Transverse colon (tissue), 4 donors: ENCODE measurements at regions not wholly inside any gene's neighbourhood (a gene's known extent, or its start where the extent isn't known, plus 50 kb on each side); places are given as distances from the start of the nearest gene placed in this dataset.

Experiments
- DNase-seq: peaks from one replicate; pipeline ENCODE4 v3.0.0-alpha.2; 2019
- H3K27ac ChIP-seq, 4 donors: fragments of 200-600 bp; sonication (generic); 2 replicates each; pipeline ENCODE4 v1.5.1; 2016 to 2018; ENCODE audit warnings: inconsistent platforms in 4 of 4
- H3K27me3 ChIP-seq: fragments of 200-600 bp; sonication (generic); 2 replicates; pipeline ENCODE4 v1.5.1; 2017; ENCODE audit warnings: inconsistent platforms
- H3K36me3 ChIP-seq, 4 donors: fragments of 200-600 bp; sonication (generic); 2 replicates each; pipeline ENCODE4 v1.5.1; 2017 to 2019; ENCODE audit warnings: inconsistent platforms in 4 of 4
- H3K4me1 ChIP-seq, 4 donors: fragments of 200-600 bp; sonication (generic); 2 replicates each; pipeline ENCODE4 v1.5.1; 2017 to 2020; ENCODE audit warnings: inconsistent platforms in 4 of 4
- H3K4me3 ChIP-seq, 4 donors: fragments of 200-600 bp; sonication (generic); 1 replicate in 1 of 4; 2 replicates in 3 of 4; pipeline versions ENCODE4 v1.5.1 to v1.6.1; 2017 to 2019; ENCODE audit warnings: inconsistent platforms in 4 of 4
- H3K9me3 ChIP-seq, 2 donors: fragments of 200-600 bp; sonication (generic); 2 replicates each; pipeline ENCODE4 v1.5.1; 2017 to 2019; ENCODE audit warnings: inconsistent platforms in 2 of 2
- EP300 ChIP-seq: sonication (generic); formaldehyde crosslinking; IDR thresholded peaks from one replicate; pipeline ENCODE4 v1.6.1; 2017; ENCODE audit warnings: antibody characterized with exemption, low read depth
- POLR2A ChIP-seq: fragments of 450-650 bp; IDR thresholded peaks from one replicate; pipeline ENCODE4 v1.6.1; 2016; ENCODE audit warnings: antibody characterized with exemption, mild to moderate bottlenecking, moderate library complexity
- POLR2AphosphoS5 ChIP-seq, 3 donors: sonication (generic); formaldehyde crosslinking; IDR thresholded peaks; one replicate each; pipeline ENCODE4 v1.6.1; 2016; ENCODE audit warnings: antibody characterized with exemption in 3 of 3
- WGBS, 2 donors: methylation state at CpG; one replicate each; pipeline ENCODE4 v1.1.5; 2018; ENCODE audit warnings: low coverage in 1 of 2; 5-methylcytosine and 5-hydroxymethylcytosine counted together
- in situ Hi-C, 4 donors: fragments of 200-750 bp; cut with MboI; loops; one replicate each; pipeline versions ENCODE4 v1.15.0 to v1.15.1; 2017; ENCODE audit warnings: low sequenced_read_pairs in 3 of 4, low pct_ligation_motif_present in 1 of 4, low pct_unique_long_range_greater_than_20kb in 1 of 4
- intact Hi-C: fragments of 100-400 bp; cut with DNase I; formaldehyde crosslinking; loops from one replicate; pipeline ENCODE4 v1.15.1; 2023; ENCODE audit warnings: low total_unique reads
- TF ChIP-seq, protein P1 (sequence below), 5 experiments: fragments of 200-600 bp in 3 of 5; fragments of 450-650 bp in 2 of 5; sonication (generic) in 3 of 5; IDR thresholded peaks; 1 replicate in 2 of 5; 2 replicates in 3 of 5; pipeline ENCODE4 v1.5.1; 2016 to 2017; ENCODE audit warnings: antibody characterized with exemption in 5 of 5, inconsistent platforms in 3 of 5, mild to moderate bottlenecking in 2 of 5, moderate library complexity in 1 of 5

DNA sequence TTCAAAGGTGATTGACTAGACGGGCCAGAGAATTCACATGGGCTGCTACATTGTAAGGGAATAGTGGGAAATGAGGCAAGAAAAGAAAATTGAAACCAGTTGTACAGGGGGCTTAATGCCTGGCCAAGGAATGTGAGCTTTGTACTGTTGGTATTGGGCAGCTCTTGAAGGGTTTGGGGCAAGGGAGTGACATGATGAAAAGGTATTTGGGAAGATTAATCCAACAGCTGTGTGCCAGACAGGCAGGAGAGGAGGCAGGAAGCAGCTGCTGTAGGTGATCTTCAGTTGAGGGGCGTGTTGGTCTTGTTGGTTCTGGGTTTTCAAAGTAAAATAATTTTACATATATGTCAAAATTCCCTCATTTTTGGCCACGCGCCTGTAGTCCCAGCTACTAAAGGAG lies 384.5 kb upstream of the TENM3 start:
- TF ChIP-seq POLR2AphosphoS5 (IDR thresholded peaks at IDR 0.05), result no peak
- no peak for TF ChIP-seq EP300
- TF ChIP-seq, protein P1, sequence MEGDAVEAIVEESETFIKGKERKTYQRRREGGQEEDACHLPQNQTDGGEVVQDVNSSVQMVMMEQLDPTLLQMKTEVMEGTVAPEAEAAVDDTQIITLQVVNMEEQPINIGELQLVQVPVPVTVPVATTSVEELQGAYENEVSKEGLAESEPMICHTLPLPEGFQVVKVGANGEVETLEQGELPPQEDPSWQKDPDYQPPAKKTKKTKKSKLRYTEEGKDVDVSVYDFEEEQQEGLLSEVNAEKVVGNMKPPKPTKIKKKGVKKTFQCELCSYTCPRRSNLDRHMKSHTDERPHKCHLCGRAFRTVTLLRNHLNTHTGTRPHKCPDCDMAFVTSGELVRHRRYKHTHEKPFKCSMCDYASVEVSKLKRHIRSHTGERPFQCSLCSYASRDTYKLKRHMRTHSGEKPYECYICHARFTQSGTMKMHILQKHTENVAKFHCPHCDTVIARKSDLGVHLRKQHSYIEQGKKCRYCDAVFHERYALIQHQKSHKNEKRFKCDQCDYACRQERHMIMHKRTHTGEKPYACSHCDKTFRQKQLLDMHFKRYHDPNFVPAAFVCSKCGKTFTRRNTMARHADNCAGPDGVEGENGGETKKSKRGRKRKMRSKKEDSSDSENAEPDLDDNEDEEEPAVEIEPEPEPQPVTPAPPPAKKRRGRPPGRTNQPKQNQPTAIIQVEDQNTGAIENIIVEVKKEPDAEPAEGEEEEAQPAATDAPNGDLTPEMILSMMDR (IDR thresholded peaks at IDR 0.05), result no peak
- H3K9me3 ChIP-seq, result no peaks in the 10 kb centered on the region
- 64 to 72% methylated on average over 4 of the region's 4 CpGs for WGBS, 2 donors
- no peaks in the 10 kb centered on the region for H3K36me3 ChIP-seq
- no peak overlapping the region for H3K27ac ChIP-seq
- no peaks in the 10 kb centered on the region for H3K27me3 ChIP-seq
- in situ Hi-C loops, result no loop called here
- H3K4me3 ChIP-seq, result no peak overlapping the region
- intact Hi-C loops, result no loop called here
- no peak for DNase-seq
- H3K4me1 ChIP-seq, result no peaks in the 10 kb centered on the region

DNA sequence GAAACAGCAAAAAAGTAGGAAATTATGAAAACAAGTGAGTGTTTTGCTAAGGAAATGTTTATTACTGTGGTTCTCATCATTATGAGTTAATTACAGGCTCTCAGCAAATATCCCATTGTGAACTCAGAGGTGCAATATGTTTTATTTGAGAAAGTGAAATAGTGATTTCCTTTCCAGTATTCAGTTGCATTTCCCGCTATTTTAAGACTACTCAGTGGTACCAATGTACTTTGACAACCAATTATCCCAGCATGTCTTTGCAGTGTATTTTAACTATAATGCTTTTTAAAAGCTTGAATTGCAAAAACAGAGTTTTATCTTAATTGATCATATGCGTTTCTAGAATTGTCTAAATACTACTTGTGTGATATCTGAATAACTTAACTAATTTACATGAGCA lies 383.8 kb upstream of the TENM3 start:
- Histone ChIP-seq H3K4me1 (no peaks in the 10 kb centered on the region), H3K36me3 (no peaks in the 10 kb centered on the region), H3K27ac (no peak overlapping the region), H3K9me3 (no peaks in the 10 kb centered on the region), H3K4me3 (no peak overlapping the region), H3K27me3 (no peaks in the 10 kb centered on the region)
- TF ChIP-seq POLR2AphosphoS5 (IDR thresholded peaks at IDR 0.05), result no peak
- TF ChIP-seq, protein P1 (IDR thresholded peaks at IDR 0.05), result no peak
- TF ChIP-seq EP300, result no peak
- no peak for TF ChIP-seq POLR2A
- WGBS, 2 donors, result 57 to 79% methylated on average over 2 of the region's 2 CpGs
- no peak for DNase-seq
- in situ Hi-C loops, result no loop called here
- intact Hi-C loops, result no loop called here

DNA sequence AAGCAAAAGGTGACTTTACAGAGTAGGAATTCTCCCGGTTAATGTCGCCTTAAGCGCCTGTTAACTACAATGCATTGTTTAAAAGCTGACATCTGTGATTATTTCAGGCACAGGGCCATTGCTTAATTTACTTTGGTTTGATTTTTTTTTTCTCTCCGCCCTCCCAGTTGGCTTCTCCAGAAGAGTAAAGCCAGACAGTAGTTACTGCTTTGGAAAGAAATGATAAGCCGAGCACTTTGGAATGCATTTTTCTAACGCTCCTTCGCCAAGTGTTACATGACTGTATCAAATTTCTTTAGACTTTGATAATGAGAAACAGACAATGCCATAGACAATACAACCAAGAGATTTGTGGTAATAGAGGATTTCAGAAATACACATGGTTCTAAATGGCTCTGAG lies 383.0 kb upstream of the TENM3 start:
- intact Hi-C loops (no loop called here), in situ Hi-C loops (no loop called here)
- H3K27ac ChIP-seq, result no peak overlapping the region
- no peak for TF ChIP-seq POLR2AphosphoS5 (IDR thresholded peaks at IDR 0.05)
- no peak for TF ChIP-seq EP300
- TF ChIP-seq, protein P1 (IDR thresholded peaks at IDR 0.05), result no peak
- no peak for TF ChIP-seq POLR2A
- 77% methylated on average over 7 of the region's 7 CpGs; no CpG with 5 or more reads in 1 of the 2 donors for WGBS, 2 donors
- H3K27me3 ChIP-seq, result no peaks in the 10 kb centered on the region
- no peak for DNase-seq
- no peaks in the 10 kb centered on the region for H3K36me3 ChIP-seq
- no peaks in the 10 kb centered on the region for H3K9me3 ChIP-seq
- H3K4me1 ChIP-seq, result no peaks in the 10 kb centered on the region
- no peak overlapping the region for H3K4me3 ChIP-seq

DNA sequence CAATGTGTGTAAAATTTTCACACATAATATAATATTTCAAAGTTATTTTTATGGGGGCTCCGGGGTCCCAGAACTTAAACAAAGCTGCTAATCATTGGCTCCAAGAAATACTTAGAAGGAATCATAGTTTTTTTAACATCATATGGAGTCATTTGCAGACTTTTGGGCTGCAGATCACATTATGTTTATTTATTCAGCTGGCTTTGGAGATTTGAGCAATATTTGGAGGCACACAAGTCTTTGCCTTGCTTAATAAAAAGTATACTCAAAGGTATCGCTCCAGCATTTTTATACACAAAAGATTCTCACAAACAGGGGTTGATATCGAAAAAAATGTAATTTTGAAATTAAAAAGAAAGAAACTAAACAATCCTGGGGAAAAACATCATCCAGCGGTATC lies 382.5 kb upstream of the TENM3 start:
- H3K4me1 ChIP-seq, result no peaks in the 10 kb centered on the region
- H3K27me3 ChIP-seq, result no peaks in the 10 kb centered on the region
- in situ Hi-C loops (no loop called here), intact Hi-C loops (no loop called here)
- DNase-seq, result no peak
- H3K9me3 ChIP-seq, result no peaks in the 10 kb centered on the region
- H3K27ac ChIP-seq, result no peak overlapping the region
- H3K4me3 ChIP-seq, result no peak overlapping the region
- TF ChIP-seq EP300 (no peak), POLR2AphosphoS5 (IDR thresholded peaks at IDR 0.05) (no peak), POLR2A (no peak)
- TF ChIP-seq, protein P1 (IDR thresholded peaks at IDR 0.05), result no peak
- 76 to 82% methylated on average over 4 of the region's 4 CpGs for WGBS, 2 donors
- H3K36me3 ChIP-seq, result no peaks in the 10 kb centered on the region
